Tibial nerve (tissue), 4 donors: ENCODE measurements at regions not wholly inside any gene's neighbourhood (a gene's known extent, or its start where the extent isn't known, plus 50 kb on each side); places are given as distances from the start of the nearest gene placed in this dataset.

Experiments
- DNase-seq, 2 donors: peaks; one replicate each; pipeline ENCODE4 v3.0.0-alpha.2; 2019; ENCODE audit warnings: low spot score in 2 of 2
- H3K27ac ChIP-seq, 4 donors: fragments of 200-600 bp; sonication (generic) in 3 of 4; one replicate each; pipeline ENCODE4 v1.5.1; 2017 to 2019; ENCODE audit warnings: mild to moderate bottlenecking in 1 of 4
- H3K27me3 ChIP-seq, 2 donors: fragments of 200-600 bp; sonication (generic) in 1 of 2; one replicate each; pipeline versions ENCODE4 v1.5.1 to v1.6.0; 2017 to 2019
- H3K36me3 ChIP-seq, 3 donors: fragments of 200-600 bp; sonication (generic); one replicate each; pipeline ENCODE4 v1.5.1; 2018 to 2019
- H3K4me1 ChIP-seq, 4 donors: fragments of 200-600 bp; sonication (generic) in 3 of 4; one replicate each; pipeline ENCODE4 v1.5.1; 2017 to 2019
- H3K4me3 ChIP-seq, 4 donors: fragments of 200-600 bp; sonication (generic) in 3 of 4; one replicate each; pipeline ENCODE4 v1.5.1; 2017 to 2019; ENCODE audit warnings: mild to moderate bottlenecking in 1 of 4, moderate library complexity in 1 of 4
- H3K9me3 ChIP-seq, 4 donors: fragments of 200-600 bp; sonication (generic) in 3 of 4; one replicate each; pipeline ENCODE4 v1.5.1; 2017 to 2019
- CTCF ChIP-seq, 5 experiments: fragments of 200-600 bp in 3 of 5; fragments of 450-650 bp in 2 of 5; sonication (generic) in 3 of 5; IDR thresholded peaks; one replicate each; pipeline ENCODE4 v1.5.1; 2016 to 2019; ENCODE audit warnings: antibody characterized with exemption in 5 of 5, mild to moderate bottlenecking in 3 of 5, moderate library complexity in 2 of 5
- EP300 ChIP-seq, 2 donors: sonication (generic); formaldehyde crosslinking; IDR thresholded peaks; one replicate each; pipeline ENCODE4 v1.6.1; 2017; ENCODE audit warnings: antibody characterized with exemption in 2 of 2, mild to moderate bottlenecking in 1 of 2
- POLR2A ChIP-seq, 2 donors: fragments of 450-650 bp; IDR thresholded peaks; one replicate each; pipeline ENCODE4 v1.6.1; 2017; ENCODE audit warnings: antibody characterized with exemption in 2 of 2, mild to moderate bottlenecking in 2 of 2, moderate library complexity in 2 of 2
- WGBS, 2 donors: methylation state at CpG; one replicate each; pipeline ENCODE4 v1.1.5; 2018; 5-methylcytosine and 5-hydroxymethylcytosine counted together

GRCh38 chr2:66034467-66034866 is 400.5 kb upstream of the MEIS1 start:
- no peak overlapping the region for H3K27ac ChIP-seq
- no peaks in the 10 kb centered on the region for H3K9me3 ChIP-seq
- no peak for DNase-seq
- no peaks in the 10 kb centered on the region for H3K4me1 ChIP-seq
- no peaks in the 10 kb centered on the region for H3K27me3 ChIP-seq
- TF ChIP-seq POLR2A (IDR thresholded peaks at IDR 0.05) (no peak), EP300 (IDR thresholded peaks at IDR 0.05) (no peak), CTCF (IDR thresholded peaks at IDR 0.05) (no peak)
- no peak overlapping the region for H3K4me3 ChIP-seq
- peaks cover 0 to 2% (median 0%) of the 10 kb centered on the region in 3 donors for H3K36me3 ChIP-seq

GRCh38 chr2:66032226-66032775 is 402.6 kb upstream of the MEIS1 start:
- no peaks in the 10 kb centered on the region for H3K4me1 ChIP-seq
- peaks cover 0 to 2% (median 0%) of the 10 kb centered on the region in 3 donors for H3K36me3 ChIP-seq
- no peaks in the 10 kb centered on the region for H3K9me3 ChIP-seq
- H3K27me3 ChIP-seq = no peaks in the 10 kb centered on the region
- no peak for DNase-seq
- 88 to 100% methylated on average over 1 of the region's 1 CpG for WGBS, 2 donors
- no peak overlapping the region for H3K27ac ChIP-seq
- no peak overlapping the region for H3K4me3 ChIP-seq
- no peak for TF ChIP-seq CTCF (IDR thresholded peaks at IDR 0.05)
- no peak for TF ChIP-seq POLR2A (IDR thresholded peaks at IDR 0.05)
- TF ChIP-seq EP300 (IDR thresholded peaks at IDR 0.05) = no peak

GRCh38 chr2:66031236-66031635 is 403.7 kb upstream of the MEIS1 start:
- Histone ChIP-seq H3K36me3 (no peaks in the 10 kb centered on the region), H3K27ac (no peak overlapping the region), H3K4me1 (no peaks in the 10 kb centered on the region), H3K4me3 (no peak overlapping the region), H3K27me3 (no peaks in the 10 kb centered on the region), H3K9me3 (no peaks in the 10 kb centered on the region)
- TF ChIP-seq CTCF (IDR thresholded peaks at IDR 0.05) (no peak), EP300 (IDR thresholded peaks at IDR 0.05) (no peak), POLR2A (IDR thresholded peaks at IDR 0.05) (no peak)
- 87 to 91% methylated on average over 4 of the region's 4 CpGs for WGBS, 2 donors
- no peak for DNase-seq

- Histone ChIP-seq H3K9me3 (no peaks in the 10 kb centered on the region), H3K27ac (no peak overlapping the region), H3K27me3 (no peaks in the 10 kb centered on the region), H3K4me1 (no peaks in the 10 kb centered on the region), H3K4me3 (no peak overlapping the region), H3K36me3 (no peaks in the 10 kb centered on the region)
- 66 to 83% methylated on average over 1 of the region's 1 CpG for WGBS, 2 donors
- no peak for TF ChIP-seq POLR2A (IDR thresholded peaks at IDR 0.05)
- TF ChIP-seq CTCF (IDR thresholded peaks at IDR 0.05) = no peak
- no peak for TF ChIP-seq EP300 (IDR thresholded peaks at IDR 0.05)
- DNase-seq = no peak
Measured at GRCh38 chr2:66030553-66030952, 404.4 kb upstream of the MEIS1 start.

GRCh38 chr2:66024391-66024790 is 410.5 kb upstream of the MEIS1 start:
- no peaks in the 10 kb centered on the region for H3K27me3 ChIP-seq
- TF ChIP-seq POLR2A (IDR thresholded peaks at IDR 0.05) (no peak), CTCF (IDR thresholded peaks at IDR 0.05) (no peak), EP300 (IDR thresholded peaks at IDR 0.05) (no peak)
- H3K36me3 ChIP-seq = no peaks in the 10 kb centered on the region
- H3K9me3 ChIP-seq = no peaks in the 10 kb centered on the region
- no peak for DNase-seq
- H3K4me3 ChIP-seq = no peak overlapping the region
- no peak overlapping the region for H3K27ac ChIP-seq
- WGBS, 2 donors = 53 to 55% methylated on average over 6 of the region's 6 CpGs
- H3K4me1 ChIP-seq = peaks cover 0 to 9% (median 0%) of the 10 kb centered on the region in 4 donors
